Stimulated activated CD4-positive, alpha-beta T cell treated with anti-CD3 and anti-CD28 coated beads, Interleukin-1b, Interleukin-23, amount 100 ng/mL, for 48 hours (primary cell): ENCODE measurements at regions not wholly inside any gene's neighbourhood (a gene's known extent, or its start where the extent isn't known, plus 50 kb on each side); places are given as distances from the start of the nearest gene placed in this dataset.
"Not testable (repeated sequence)": the region's sequence is repeated elsewhere in the genome, so short reads cannot be mapped to it uniquely, and the experiment has no call there.

Experiments
- DNase-seq: peaks from one replicate; pipeline ENCODE4 v3.0.0-alpha.2; 2020

DNA sequence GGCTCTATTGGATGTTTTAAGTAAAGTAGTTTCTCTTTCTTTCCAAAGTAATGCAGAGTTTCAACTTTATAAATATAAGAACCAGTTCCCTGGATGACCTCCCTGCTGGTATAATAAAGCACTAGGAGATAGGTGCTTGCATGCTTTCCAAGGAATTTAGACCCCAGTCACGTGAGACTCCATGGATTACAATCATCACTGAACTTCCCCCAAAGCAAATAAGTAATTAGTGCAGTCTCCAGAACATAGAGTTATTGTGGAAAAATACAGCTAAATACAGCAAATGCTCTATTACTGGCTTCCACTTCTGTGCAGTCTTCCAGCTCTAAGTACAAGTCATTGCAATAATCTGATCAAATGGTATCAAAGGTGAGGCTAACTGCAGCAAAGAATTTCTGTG is 220.2 kb upstream of the STEAP1 start:
- no peak for DNase-seq

DNA sequence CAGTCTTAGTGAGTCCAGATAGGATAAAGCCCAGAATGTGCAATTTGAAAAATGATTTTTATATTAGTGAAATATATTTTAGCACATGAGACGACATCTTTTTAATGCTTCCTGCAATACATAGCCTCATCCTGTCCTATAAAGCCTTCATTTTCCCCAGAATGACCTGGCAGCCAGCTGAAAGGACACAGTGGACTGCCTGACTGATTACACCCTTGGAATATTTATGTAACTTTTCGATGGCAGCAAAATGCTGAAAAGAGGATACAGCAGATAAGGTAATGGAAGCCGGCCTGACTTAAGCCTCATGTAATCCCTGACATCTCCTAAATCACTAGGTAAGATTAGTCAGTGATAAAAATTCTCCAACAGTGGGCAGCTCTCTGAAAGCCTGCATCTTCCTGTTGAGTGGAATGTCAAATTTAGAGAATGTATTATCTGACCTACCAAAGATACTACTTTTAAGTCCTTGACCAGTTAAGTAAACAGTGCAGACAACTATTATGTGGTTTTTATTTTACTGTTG is 210.7 kb upstream of the STEAP1 start:
- DNase-seq, result no peak

DNA sequence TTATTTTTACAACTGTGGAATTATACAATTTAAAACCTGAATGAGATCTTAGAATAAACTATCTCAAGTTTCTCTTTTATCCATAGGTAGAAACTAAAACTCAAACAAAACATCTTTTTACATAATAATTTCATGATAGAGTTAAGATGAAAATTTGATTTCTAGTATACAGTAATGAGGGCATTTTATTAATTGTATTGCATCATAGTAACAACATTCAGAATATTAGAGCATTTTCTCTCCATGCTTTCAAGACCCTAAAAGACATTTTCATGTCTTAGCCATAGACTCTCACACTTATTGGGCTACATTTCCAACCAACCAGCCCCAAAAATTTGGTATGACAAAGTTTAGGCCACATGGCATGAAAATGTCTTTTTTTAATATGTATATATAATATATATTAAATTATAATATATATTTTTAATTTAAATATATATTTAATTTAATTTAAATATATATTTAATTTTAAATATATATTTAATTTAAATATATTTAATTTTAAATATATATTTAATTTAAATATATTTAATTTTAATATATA is 195.7 kb upstream of the STEAP1 start:
- no peak for DNase-seq

- no peak for DNase-seq
Observed at GRCh38 chr7:89966067-89966664, 188.1 kb upstream of the STEAP1 start.

GRCh38 chr7:89975577-89975976 is 178.7 kb upstream of the STEAP1 start:
- DNase-seq, result no peak

- DNase-seq, result no peak
Observed at GRCh38 chr7:89987665-89988064, 166.6 kb upstream of the STEAP1 start.

- DNase-seq, result no peak
Observed at GRCh38 chr7:89988074-89988473, 166.2 kb upstream of the STEAP1 start.

DNA sequence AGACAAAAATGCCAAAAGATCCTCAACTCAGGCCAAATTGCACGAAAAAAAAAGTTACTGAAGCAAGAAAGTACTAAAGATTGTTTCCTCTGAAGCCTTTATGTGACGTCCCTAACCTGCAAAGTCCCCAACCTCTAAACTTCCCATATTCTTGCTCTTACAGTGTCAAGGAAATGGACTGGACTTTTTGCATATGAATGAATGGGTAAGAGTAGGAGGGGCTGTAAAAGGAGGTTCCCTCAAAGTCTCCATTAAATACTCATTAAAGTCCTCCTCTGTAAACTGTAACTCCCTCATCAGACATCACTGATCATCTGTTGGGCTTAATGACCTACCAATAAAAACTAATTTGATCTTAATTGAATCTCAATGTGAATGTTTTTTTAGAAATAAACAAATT is 164.8 kb upstream of the STEAP1 start:
- no peak for DNase-seq

DNA sequence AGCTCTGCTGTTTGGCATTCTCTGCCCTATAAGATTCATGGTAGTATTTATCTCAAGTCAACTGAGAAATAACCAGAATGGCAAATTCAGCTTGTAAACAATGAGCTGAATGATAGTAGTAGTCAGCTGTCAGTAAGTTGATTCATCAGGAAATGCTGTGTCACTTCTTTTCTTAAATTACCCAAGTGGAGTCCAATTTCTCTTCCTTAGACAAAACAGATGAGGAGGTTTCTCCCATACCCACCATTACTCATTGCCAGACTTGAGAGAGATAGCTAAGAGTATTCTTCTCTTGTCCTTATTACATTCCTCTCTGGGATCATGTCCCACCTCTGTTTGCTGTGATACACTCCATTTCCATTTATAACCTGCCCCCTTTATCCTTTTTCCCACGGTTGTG is 159.8 kb upstream of the STEAP1 start:
- no peak for DNase-seq

GRCh38 chr7:89998554-89998953 is 155.7 kb upstream of the STEAP1 start:
- no peak for DNase-seq

- DNase-seq, result no peak
Observed at GRCh38 chr7:90005836-90006235, 148.4 kb upstream of the STEAP1 start.

DNA sequence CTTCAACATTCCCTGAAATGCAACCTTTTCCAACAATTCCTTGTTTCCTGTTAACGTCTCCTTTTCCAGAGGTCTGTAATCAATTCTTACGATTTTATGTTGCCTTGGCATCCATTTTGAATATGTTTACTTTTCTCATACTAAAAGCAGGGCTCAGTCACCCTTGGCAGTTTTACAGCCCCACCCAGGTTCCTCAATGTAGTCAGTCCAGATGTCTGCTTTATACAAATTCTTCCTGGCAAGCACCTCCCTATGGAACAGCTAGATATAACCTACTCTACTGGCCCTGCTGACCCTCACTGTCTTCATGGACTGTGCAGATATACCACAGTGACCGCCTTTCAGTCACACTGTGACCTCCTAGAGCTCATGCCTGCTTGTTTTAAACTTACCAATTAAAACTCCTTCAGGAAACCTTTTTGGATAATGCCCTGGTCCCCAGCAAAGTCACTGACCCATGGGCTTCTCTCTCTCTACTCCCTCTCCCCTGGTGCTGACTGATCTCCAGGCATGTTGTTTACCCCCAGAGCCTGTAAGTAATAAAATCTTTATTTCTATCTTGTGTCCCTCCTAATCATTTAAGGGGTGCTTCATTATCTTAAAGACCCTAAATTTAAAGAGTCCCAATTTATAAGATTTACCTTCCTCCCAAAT is 147.1 kb upstream of the STEAP1 start:
- no peak for DNase-seq

DNA sequence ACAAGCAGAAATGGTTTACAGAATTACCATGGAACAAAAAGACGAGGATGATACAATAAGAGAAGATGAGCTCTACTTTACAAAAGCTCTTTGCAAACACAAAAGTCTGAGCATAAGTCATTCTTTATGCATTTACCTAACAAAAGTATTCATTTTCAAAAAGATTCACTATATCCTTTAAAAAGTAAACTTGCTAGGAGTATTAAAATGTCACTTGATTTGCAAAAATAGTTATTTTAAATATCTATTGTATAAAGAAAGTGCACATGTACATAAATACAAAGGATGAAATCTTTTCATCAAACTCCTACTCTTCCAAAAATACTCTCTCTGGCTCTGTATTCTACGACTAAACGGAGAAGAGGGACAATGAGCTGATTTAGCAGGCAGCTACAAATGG is 146.4 kb upstream of the STEAP1 start:
- DNase-seq, result no peak

DNA sequence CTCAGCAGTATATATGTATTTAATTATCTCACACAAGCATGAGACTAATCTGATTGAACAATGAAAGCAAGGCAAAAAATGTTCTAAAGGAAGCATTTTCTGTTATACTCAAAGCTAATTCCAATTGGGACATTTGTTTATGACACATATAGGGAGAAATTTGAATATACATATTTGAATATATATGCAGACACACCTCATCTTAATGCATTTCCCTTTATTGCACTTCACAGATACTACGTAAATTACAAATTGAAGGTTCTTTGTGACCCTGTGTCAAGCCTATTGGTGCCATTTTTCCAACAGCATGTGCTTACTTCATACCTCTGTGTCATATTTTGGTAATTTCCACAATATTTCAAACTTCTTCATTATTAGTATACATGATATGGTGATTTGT is 132.1 kb upstream of the STEAP1 start:
- no peak for DNase-seq

DNA sequence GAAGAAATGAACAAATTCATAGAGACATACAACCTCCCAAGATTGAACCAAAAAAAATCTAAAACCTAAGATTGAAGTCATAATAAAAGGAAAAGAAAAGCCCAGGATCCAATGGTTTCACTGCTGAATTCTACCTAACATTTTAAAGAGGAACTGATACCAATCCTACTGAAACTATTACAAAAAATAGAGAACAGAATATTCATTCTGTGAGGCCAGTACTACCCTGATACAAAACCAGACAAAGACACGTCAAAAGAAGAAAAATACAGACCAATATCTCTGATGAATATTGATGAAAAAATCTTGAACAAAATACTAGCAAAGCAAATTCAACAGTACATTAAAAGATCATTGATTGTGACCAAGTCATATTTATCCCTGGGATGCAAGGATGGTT is 128.5 kb upstream of the STEAP1 start:
- DNase-seq, result no peak

GRCh38 chr7:90033850-90034249 is 120.4 kb upstream of the STEAP1 start:
- no peak for DNase-seq

GRCh38 chr7:90053094-90053493 is 101.2 kb upstream of the STEAP1 start:
- no peak for DNase-seq

DNA sequence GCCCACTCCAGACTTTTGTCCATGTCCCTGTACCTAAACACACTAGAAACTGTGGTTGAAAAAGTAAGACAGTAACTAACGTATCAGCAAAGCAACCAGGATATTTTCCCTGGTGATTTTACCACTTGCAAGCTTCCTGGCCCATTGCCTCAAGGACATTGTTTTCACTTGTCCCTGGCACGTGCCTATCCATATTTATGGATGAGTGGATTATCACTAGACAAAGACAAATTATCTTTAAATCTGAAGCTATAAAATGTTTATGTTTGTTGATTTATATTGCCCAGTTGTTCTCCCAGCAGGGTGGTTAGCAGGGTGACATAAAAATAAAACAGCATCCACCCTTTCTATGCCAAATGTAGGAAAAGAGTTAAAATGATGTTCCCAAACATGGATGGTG is 93.2 kb upstream of the STEAP1 start:
- no peak for DNase-seq

GRCh38 chr7:90064370-90064769 is 89.9 kb upstream of the STEAP1 start:
- no peak for DNase-seq

GRCh38 chr7:90067171-90067570 is 87.1 kb upstream of the STEAP1 start:
- DNase-seq, result no peak

- DNase-seq, result not testable (repeated sequence)
Observed at GRCh38 chr7:90070238-90070637, 84.0 kb upstream of the STEAP1 start.

- no peak for DNase-seq
Observed at GRCh38 chr7:90078921-90079320, 75.3 kb upstream of the STEAP1 start.

DNA sequence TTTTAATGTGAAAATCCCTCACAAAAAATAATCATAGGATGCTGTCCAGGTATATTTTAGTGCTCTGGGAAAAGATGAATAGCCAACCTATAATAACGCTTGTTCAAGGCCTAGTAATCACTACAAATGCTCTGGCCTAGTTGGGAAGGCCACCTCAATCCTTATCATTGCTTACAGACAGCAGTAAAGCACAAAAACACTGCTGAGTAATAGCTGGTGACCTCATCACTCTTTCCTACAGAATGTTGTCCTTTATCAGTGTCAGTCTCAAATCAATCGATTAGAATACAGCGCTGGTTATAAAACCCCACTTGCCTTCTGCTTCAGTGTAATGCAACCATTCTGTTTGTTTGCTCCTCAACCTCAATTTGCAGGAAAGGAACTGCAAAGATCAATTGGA is 72.6 kb upstream of the STEAP1 start:
- no peak for DNase-seq

DNA sequence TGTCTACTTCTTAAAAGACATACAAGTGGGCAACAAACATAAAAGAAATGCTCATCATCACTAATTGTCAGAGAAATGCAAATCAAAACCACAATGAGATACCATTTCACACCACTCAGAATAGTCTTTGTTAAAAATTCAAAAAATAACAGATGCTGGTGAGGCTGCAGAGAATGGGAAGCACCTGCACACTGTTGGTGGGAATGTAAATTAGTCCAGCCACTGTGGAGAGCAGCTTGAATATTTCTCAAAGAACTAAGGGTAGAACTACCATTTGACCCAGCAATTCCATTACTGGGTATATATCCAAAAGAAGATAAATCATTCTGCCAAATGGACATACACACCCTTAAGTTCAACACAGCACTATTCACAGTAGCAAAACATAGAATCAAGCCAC is 61.8 kb upstream of the STEAP1 start:
- DNase-seq, result no peak

DNA sequence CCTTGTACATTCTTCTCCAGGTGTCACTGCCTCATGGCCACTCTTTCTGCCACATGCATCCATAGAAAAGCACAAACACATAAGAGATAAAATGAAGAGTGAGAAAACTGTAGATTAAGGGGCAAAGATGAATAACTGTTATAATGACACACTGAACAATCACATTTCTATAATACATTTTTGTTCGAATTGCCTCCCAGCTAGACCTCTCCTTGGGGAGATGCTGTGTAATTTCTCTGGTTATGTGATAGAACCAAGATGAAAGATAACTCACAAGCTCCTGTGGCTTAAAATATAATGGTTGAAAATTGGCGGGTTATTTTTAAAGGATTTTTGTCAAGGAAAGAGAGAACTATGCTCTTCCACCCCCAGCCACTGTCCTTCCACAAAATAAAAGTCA is 60.2 kb upstream of the STEAP1 start:
- DNase-seq, result no peak
